ENCODE measurements at regions not wholly inside any gene's neighbourhood (a gene's known extent, or its start where the extent isn't known, plus 50 kb on each side); places are given as distances from the start of the nearest gene placed in this dataset.

DNA sequence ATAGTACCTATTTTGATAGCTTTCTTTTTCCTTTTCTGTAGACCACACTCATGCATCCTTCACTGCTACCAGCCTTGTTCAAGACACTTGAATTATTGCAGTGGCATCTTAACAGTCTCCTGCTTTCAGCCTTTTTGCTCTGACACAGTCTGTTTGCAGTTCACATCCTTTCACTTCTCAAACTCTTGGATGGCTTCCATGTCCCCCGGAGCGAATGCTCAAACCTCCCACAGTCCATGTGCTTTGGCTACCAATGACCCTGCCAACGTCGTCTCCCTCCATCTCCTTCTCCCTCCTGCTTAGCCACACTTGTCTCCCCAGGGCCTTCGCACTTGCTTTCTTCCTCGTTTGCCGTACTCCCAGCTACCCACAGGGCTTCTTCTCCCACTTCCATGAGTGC, 270.0 kb upstream of the ZFP64 start:
- FAIRE-seq = no peak
- DNase-seq (ENCODE audit: insufficient read length) = no peak
- TF ChIP-seq POLR2AphosphoS5 (IDR thresholded peaks at IDR 0.05; ENCODE audit: low read depth, low read length) (no peak), POLR2A (IDR thresholded peaks at IDR 0.05; ENCODE audit: low read depth, low read length) (no peak), TAF1 (IDR thresholded peaks at IDR 0.05; ENCODE audit: borderline replicate concordance, low read depth, low read length) (no peak)

GRCh38 chr20:52459150-52459549, 267.6 kb upstream of the ZFP64 start:
- no peak for FAIRE-seq
- DNase-seq (ENCODE audit: insufficient read length) = no peak
- no peak for TF ChIP-seq POLR2A (IDR thresholded peaks at IDR 0.05; ENCODE audit: low read depth, low read length)
- TF ChIP-seq POLR2AphosphoS5 (IDR thresholded peaks at IDR 0.05; ENCODE audit: low read depth, low read length) = no peak
- TF ChIP-seq TAF1 (IDR thresholded peaks at IDR 0.05; ENCODE audit: borderline replicate concordance, low read depth, low read length) = no peak

- FAIRE-seq (no peak), DNase-seq (ENCODE audit: insufficient read length) (no peak)
These were observed 266.2 kb upstream of the ZFP64 start for GRCh38 chr20:52457826-52458225.

GRCh38 chr20:52454660-52455059, 263.1 kb upstream of the ZFP64 start:
- TF ChIP-seq POLR2AphosphoS5 (IDR thresholded peaks at IDR 0.05; ENCODE audit: low read depth, low read length) (no peak), TAF1 (IDR thresholded peaks at IDR 0.05; ENCODE audit: borderline replicate concordance, low read depth, low read length) (no peak), POLR2A (IDR thresholded peaks at IDR 0.05; ENCODE audit: low read depth, low read length) (no peak)
- FAIRE-seq = no peak
- no peak for DNase-seq (ENCODE audit: insufficient read length)

More at GRCh38 chr20:52457826-52458225, 266.2 kb upstream of the ZFP64 start:
- TF ChIP-seq POLR2A (IDR thresholded peaks at IDR 0.05; ENCODE audit: low read depth, low read length) (no peak), TAF1 (IDR thresholded peaks at IDR 0.05; ENCODE audit: borderline replicate concordance, low read depth, low read length) (no peak), POLR2AphosphoS5 (IDR thresholded peaks at IDR 0.05; ENCODE audit: low read depth, low read length) (no peak)

DNA sequence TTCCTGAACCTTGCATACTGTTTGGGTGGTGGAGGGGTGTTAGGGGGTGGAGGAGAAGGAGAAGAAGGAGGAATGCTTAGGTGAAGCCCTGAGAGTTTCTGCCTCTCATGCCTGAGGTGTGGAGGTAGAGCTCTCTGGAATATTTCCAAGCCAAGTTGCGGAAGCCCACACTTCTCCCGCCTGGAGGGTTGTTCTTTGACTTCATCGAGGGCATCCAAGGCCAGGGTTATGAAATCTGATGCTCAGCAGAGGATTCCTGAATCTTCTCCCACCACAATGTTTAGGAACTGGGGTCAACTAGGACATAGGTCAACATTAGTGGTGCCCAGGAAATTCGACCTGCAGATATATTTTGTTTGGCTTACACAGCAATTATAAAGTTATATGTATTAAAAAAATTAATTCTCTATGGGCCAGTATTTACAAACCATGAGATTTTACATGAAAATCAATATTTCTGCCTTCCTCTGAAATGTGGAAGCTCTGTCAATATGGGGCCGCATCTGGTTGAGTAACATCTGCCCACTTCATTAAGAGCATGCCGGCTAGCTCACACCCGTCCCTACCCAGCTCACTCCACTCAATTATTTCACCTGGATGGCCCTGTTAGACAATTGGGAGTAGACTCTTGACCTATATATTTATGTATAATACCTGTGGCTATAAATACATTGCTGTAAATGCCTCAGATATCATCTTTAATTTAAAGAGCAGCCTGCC, 257.1 kb upstream of the ZFP64 start:
- TF ChIP-seq POLR2A (IDR thresholded peaks at IDR 0.05; ENCODE audit: low read depth, low read length) (no peak), TAF1 (IDR thresholded peaks at IDR 0.05; ENCODE audit: borderline replicate concordance, low read depth, low read length) (no peak), POLR2AphosphoS5 (IDR thresholded peaks at IDR 0.05; ENCODE audit: low read depth, low read length) (no peak)
- FAIRE-seq (no peak), DNase-seq (ENCODE audit: insufficient read length) (no peak)

DNA sequence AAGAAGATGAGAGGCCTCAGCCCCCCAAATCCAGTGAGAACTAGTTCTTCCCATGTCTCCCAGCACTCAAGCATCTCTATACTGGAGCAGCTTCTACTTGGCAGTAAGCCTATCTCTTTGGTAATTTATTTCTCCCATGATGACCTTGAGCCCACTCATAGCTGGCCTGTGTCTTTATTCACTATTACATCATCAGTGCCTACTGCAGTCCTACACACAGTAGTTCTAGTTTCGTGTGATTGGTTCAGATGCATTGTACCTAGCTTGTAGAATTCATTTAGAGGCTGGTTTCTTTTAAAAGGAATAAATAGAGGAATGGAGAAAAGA, 255.6 kb upstream of the ZFP64 start:
- DNase-seq (ENCODE audit: insufficient read length) (no peak), FAIRE-seq (no peak)
- TF ChIP-seq POLR2A (IDR thresholded peaks at IDR 0.05; ENCODE audit: low read depth, low read length) (no peak), POLR2AphosphoS5 (IDR thresholded peaks at IDR 0.05; ENCODE audit: low read depth, low read length) (no peak), TAF1 (IDR thresholded peaks at IDR 0.05; ENCODE audit: borderline replicate concordance, low read depth, low read length) (no peak)

- TF ChIP-seq POLR2AphosphoS5 (IDR thresholded peaks at IDR 0.05; ENCODE audit: low read depth, low read length) (no peak), POLR2A (IDR thresholded peaks at IDR 0.05; ENCODE audit: low read depth, low read length) (no peak), TAF1 (IDR thresholded peaks at IDR 0.05; ENCODE audit: borderline replicate concordance, low read depth, low read length) (no peak)
- DNase-seq (ENCODE audit: insufficient read length) = no peak
- FAIRE-seq = no peak
These were observed 255.0 kb upstream of the ZFP64 start for GRCh38 chr20:52446421-52447224.

GRCh38 chr20:52444455-52444854, 252.9 kb upstream of the ZFP64 start:
- TF ChIP-seq POLR2AphosphoS5 (IDR thresholded peaks at IDR 0.05; ENCODE audit: low read depth, low read length) = no peak
- no peak for TF ChIP-seq TAF1 (IDR thresholded peaks at IDR 0.05; ENCODE audit: borderline replicate concordance, low read depth, low read length)
- TF ChIP-seq POLR2A (IDR thresholded peaks at IDR 0.05; ENCODE audit: low read depth, low read length) = no peak
- no peak for FAIRE-seq

DNA sequence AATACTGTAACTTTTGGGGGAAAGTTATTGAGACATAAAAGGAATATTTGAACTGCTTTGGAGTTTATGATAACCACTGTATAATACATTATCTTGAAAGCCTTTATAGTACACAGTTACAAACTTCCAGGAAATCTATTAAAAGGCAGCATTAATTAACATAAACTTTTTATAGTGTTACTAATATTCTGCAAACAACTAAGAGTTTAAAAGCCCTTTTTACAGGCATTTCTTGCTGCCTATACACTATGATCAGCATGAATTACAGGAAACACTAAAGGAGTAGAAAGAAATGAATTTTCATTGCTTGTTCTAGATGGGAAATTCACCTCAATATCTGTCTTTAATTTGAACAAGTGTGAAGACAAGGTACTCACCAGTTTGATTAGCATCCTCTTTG, 252.3 kb upstream of the ZFP64 start:
- FAIRE-seq = no peak
- no peak for TF ChIP-seq TAF1 (IDR thresholded peaks at IDR 0.05; ENCODE audit: borderline replicate concordance, low read depth, low read length)
- TF ChIP-seq POLR2AphosphoS5 (IDR thresholded peaks at IDR 0.05; ENCODE audit: low read depth, low read length) = no peak
- no peak for TF ChIP-seq POLR2A (IDR thresholded peaks at IDR 0.05; ENCODE audit: low read depth, low read length)
- no peak for DNase-seq (ENCODE audit: insufficient read length)

More at GRCh38 chr20:52444455-52444854, 252.9 kb upstream of the ZFP64 start:
- DNase-seq (ENCODE audit: insufficient read length) = no peak

DNA sequence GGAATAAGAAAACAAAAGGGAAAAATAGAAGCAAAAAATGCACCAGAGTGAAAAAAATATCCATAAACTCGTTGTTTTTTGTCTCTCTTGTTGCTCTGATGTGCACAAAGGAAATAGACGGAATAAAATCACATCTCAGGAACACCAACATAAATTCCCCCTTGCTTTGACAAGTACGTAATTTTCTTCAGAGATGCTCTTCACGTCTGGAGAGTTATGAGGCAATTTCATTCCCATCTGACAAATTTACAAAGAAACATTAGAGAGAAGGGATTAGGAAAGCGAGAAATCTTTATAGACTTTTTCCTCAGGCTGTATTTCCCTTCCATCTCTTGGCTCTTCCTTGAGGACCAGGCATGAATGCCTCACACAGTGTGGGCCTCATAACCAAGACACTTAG, 250.1 kb upstream of the ZFP64 start:
- no peak for TF ChIP-seq TAF1 (IDR thresholded peaks at IDR 0.05; ENCODE audit: borderline replicate concordance, low read depth, low read length)
- TF ChIP-seq POLR2A (IDR thresholded peaks at IDR 0.05; ENCODE audit: low read depth, low read length) = no peak
- TF ChIP-seq POLR2AphosphoS5 (IDR thresholded peaks at IDR 0.05; ENCODE audit: low read depth, low read length) = no peak
- DNase-seq (ENCODE audit: insufficient read length) = no peak
- no peak for FAIRE-seq

DNA sequence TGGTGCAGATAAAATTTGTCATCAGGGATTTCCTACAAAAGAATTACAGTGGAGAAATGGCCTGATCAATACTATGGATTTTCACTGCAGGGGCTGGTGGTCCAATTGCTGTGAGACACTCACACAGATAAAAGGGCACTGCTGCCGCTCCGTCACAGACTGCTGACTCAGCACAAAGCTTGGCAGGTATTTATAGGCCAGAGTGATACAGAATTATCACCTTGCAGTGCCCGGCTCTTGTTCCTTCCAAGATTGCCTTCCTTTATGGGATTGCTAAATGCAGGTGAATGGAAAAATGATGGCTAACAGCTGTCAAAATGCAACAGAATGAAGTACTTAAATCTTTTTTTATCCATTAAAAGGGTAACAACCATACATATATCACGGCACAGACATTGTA, 247.8 kb upstream of the ZFP64 start:
- no peak for TF ChIP-seq POLR2AphosphoS5 (IDR thresholded peaks at IDR 0.05; ENCODE audit: low read depth, low read length)
- no peak for TF ChIP-seq POLR2A (IDR thresholded peaks at IDR 0.05; ENCODE audit: low read depth, low read length)
- no peak for TF ChIP-seq TAF1 (IDR thresholded peaks at IDR 0.05; ENCODE audit: borderline replicate concordance, low read depth, low read length)
- FAIRE-seq (no peak), DNase-seq (ENCODE audit: insufficient read length) (no peak)

All from GM12892 (cell line).